ENCODE measurements at regions not wholly inside any gene's neighbourhood (a gene's known extent, or its start where the extent isn't known, plus 50 kb on each side); places are given as distances from the start of the nearest gene placed in this dataset.
"Not testable (repeated sequence)": the region's sequence is repeated elsewhere in the genome, so short reads cannot be mapped to it uniquely, and the experiment has no call there.

- Histone ChIP-seq H3K27ac (no peak overlapping the region), H3K4me2 (no peak overlapping the region), H3K9me3 (no peaks in the 10 kb centered on the region), H3K4me3 (no peak overlapping the region), H3K4me1 (no peaks in the 10 kb centered on the region)
- ChIA-PET POLR2A (no interaction called here), CTCF (no interaction called here)
- WGBS (ENCODE audit: missing lambda C conversion rate): 15% methylated on average over 3 of the region's 3 CpGs
- FAIRE-seq: no peak
- no peak for TF ChIP-seq SREBF2 (IDR thresholded peaks at IDR 0.05)
- TF ChIP-seq TP53 (CRISPR knock-in tag; IDR thresholded peaks at IDR 0.05): no peak
- no peak for TF ChIP-seq ZSCAN20 (CRISPR knock-in tag; IDR thresholded peaks at IDR 0.05)
- TF ChIP-seq JUN (IDR thresholded peaks at IDR 0.05): no peak
- no peak for TF ChIP-seq HOXB13 (CRISPR knock-in tag; IDR thresholded peaks at IDR 0.05; ENCODE audit: low read depth)
- TF ChIP-seq SMC3 (IDR thresholded peaks at IDR 0.05): no peak
- no peak for TF ChIP-seq PHF8 (IDR thresholded peaks at IDR 0.05; ENCODE audit: borderline replicate concordance, low read depth)
- no peak for TF ChIP-seq MAZ (IDR thresholded peaks at IDR 0.05; ENCODE audit: borderline replicate concordance, low read depth, low read length)
- no peak for TF ChIP-seq TFCP2L1 (CRISPR knock-in tag; IDR thresholded peaks at IDR 0.05)
- TF ChIP-seq FOSL2 (IDR thresholded peaks at IDR 0.05): no peak
- TF ChIP-seq FOSL2 (CRISPR knock-in tag; IDR thresholded peaks at IDR 0.05): no peak
- DNase-seq (ENCODE audit: low read depth in 1 of 2, low spot score in 1 of 2): no peak
- ATAC-seq: no peak
Observed at GRCh38 chr21:9780441-9780937, 740.9 kb upstream of the TPTE start.

DNA sequence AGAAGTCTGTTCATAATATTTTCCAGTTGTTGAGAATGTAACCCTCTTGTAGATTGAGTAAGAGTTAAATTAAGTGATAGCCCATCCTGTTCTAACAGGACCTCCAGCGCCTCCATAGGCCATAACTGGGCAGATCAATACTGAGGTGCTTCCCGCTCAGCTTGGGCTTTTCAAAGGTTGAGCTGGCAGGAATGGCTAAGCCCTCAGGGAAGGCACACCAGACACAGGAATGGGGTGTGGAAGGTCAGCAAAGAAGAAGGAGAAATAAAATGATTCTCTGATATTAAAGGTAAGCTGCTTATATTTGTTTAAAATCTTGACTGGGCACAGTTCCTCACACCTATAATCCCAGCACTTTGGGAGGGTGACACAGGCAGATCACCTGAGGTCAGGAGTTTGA is 737.8 kb upstream of the TPTE start:
- H3K4me2 ChIP-seq; H3K4me1 ChIP-seq; H3K4me3 ChIP-seq; ATAC-seq; CTCF ChIA-PET; H3K9me3 ChIP-seq; DNase-seq (ENCODE audit: low read depth in 1 of 2, low spot score in 1 of 2); H3K27ac ChIP-seq; FAIRE-seq; POLR2A ChIA-PET: not testable (repeated sequence)
- 7% methylated on average over 2 of the region's 2 CpGs for WGBS (ENCODE audit: missing lambda C conversion rate)

GRCh38 chr21:9784201-9784600 is 737.2 kb upstream of the TPTE start:
- FAIRE-seq; H3K9me3 ChIP-seq; H3K4me2 ChIP-seq; POLR2A ChIA-PET; DNase-seq (ENCODE audit: low read depth in 1 of 2, low spot score in 1 of 2); H3K4me1 ChIP-seq; ATAC-seq; H3K4me3 ChIP-seq; CTCF ChIA-PET; H3K27ac ChIP-seq: not testable (repeated sequence)
- WGBS (ENCODE audit: missing lambda C conversion rate): 0% methylated on average over 1 of the region's 1 CpG

- H3K27ac ChIP-seq; ATAC-seq; H3K9me3 ChIP-seq; DNase-seq (ENCODE audit: low read depth in 1 of 2, low spot score in 1 of 2); POLR2A ChIA-PET; CTCF ChIA-PET; H3K4me1 ChIP-seq; FAIRE-seq; H3K4me3 ChIP-seq; H3K4me2 ChIP-seq: not testable (repeated sequence)
- WGBS (ENCODE audit: missing lambda C conversion rate): 1% methylated on average over 7 of the region's 7 CpGs
Observed at GRCh38 chr21:9786092-9786491, 735.3 kb upstream of the TPTE start.

DNA sequence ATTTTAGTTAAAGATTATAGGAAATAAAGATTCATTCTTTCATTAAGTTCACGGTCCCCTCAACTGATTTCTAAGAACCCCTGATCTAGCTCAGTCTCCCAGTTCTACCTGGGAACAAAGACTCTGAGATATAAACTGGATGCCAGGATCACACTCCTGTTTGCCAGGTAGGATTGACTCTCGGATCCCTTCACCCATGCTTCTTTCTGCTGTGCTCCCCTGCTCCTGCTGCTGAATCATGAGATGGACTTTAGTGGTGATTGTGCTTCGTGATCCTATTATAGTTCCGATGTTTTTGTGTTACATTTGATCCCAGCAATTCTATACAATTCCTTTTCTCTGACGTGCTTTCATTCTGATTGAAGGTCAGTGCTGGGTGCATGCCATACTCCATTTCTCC is 733.1 kb upstream of the TPTE start:
- FAIRE-seq; POLR2A ChIA-PET; ATAC-seq; H3K27ac ChIP-seq; H3K4me2 ChIP-seq; H3K4me1 ChIP-seq; H3K4me3 ChIP-seq; CTCF ChIA-PET; H3K9me3 ChIP-seq; DNase-seq (ENCODE audit: low read depth in 1 of 2, low spot score in 1 of 2): not testable (repeated sequence)
- WGBS (ENCODE audit: missing lambda C conversion rate): 8% methylated on average over 5 of the region's 5 CpGs

DNA sequence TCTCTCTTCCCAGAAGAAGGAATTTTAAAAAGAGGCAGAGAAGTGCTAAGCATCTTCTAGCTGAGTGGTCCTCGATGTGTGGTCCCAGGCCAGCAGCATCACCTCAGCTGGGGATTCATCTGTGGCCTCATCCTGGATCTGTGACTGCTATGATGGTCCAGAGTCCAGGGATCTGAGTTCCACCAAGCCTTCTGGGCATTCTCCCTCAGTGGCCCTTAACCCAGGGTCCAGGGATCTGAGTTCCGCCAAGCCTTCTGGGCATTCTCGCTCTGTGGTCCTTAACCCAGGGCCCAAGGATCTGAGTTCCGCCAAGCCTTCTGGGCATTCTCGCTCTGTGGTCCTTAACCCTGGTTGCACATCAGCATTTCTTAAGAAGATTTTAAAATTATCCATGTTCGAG is 731.0 kb upstream of the TPTE start:
- H3K4me1 ChIP-seq; H3K4me2 ChIP-seq; ATAC-seq; H3K27ac ChIP-seq; CTCF ChIA-PET; DNase-seq (ENCODE audit: low read depth in 1 of 2, low spot score in 1 of 2); FAIRE-seq; POLR2A ChIA-PET; H3K4me3 ChIP-seq; H3K9me3 ChIP-seq: not testable (repeated sequence)
- 16% methylated on average over 6 of the region's 6 CpGs for WGBS (ENCODE audit: missing lambda C conversion rate)

DNA sequence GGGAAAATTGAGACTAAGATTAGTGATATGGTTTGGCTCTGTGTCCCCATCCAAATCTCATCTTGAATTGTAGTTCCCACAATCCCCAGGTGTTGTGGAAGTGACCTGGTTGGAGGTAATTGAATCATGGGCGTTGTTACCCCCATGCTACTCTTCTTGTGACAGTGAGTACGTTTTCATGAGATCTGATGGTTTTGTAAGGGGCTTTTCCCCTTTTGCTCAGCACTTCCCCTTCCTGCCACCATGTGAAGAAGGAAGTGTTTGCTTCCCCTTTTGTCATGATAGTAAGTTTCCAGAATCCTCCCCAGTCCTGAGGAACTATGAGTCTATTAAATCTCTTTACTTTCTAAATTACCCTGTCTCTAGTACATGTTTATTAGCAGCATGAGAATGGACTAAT is 729.9 kb upstream of the TPTE start:
- WGBS (ENCODE audit: missing lambda C conversion rate): 0% methylated on average over 2 of the region's 2 CpGs
- ATAC-seq; DNase-seq (ENCODE audit: low read depth in 1 of 2, low spot score in 1 of 2); H3K4me2 ChIP-seq; H3K4me3 ChIP-seq; H3K4me1 ChIP-seq; H3K9me3 ChIP-seq; H3K27ac ChIP-seq; CTCF ChIA-PET; FAIRE-seq; POLR2A ChIA-PET: not testable (repeated sequence)

- H3K4me2 ChIP-seq; DNase-seq (ENCODE audit: low read depth in 1 of 2, low spot score in 1 of 2); ATAC-seq; POLR2A ChIA-PET; H3K4me3 ChIP-seq; H3K27ac ChIP-seq; FAIRE-seq; H3K4me1 ChIP-seq; CTCF ChIA-PET; H3K9me3 ChIP-seq: not testable (repeated sequence)
- WGBS (ENCODE audit: missing lambda C conversion rate): 3% methylated on average over 4 of the region's 4 CpGs
Observed at GRCh38 chr21:9795291-9795690, 726.1 kb upstream of the TPTE start.

GRCh38 chr21:9796293-9796692 is 725.1 kb upstream of the TPTE start:
- POLR2A ChIA-PET, ATAC-seq: not testable (repeated sequence)

DNA sequence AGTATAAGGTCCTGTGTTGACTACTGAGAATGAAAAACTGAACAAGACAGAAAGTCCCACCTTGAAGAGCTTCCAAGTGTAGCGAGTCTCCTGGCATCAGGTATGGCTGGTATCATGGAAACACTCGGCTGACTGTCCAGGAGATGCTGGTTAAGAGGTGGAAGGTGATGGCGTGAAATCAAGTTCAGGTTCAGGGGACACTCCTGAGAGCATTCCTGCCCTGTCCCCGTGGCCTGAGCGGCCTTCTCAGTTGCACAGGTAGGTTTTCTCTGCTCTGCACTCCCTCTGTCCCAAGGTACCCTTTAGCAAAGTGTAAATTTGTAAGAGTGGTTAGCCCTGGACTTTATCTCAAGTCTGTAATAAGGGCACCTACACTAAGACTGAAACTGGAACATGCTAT is 713.7 kb upstream of the TPTE start:
- H3K4me3 ChIP-seq; H3K4me2 ChIP-seq; CTCF ChIA-PET; H3K4me1 ChIP-seq; FAIRE-seq; H3K27ac ChIP-seq; DNase-seq (ENCODE audit: low read depth in 1 of 2, low spot score in 1 of 2); H3K9me3 ChIP-seq; ATAC-seq; POLR2A ChIA-PET: not testable (repeated sequence)
- WGBS (ENCODE audit: missing lambda C conversion rate): 0% methylated on average over 3 of the region's 5 CpGs

More at GRCh38 chr21:9796293-9796692, 725.1 kb upstream of the TPTE start:
- H3K9me3 ChIP-seq; FAIRE-seq; H3K4me3 ChIP-seq; H3K4me2 ChIP-seq; CTCF ChIA-PET; H3K4me1 ChIP-seq; H3K27ac ChIP-seq; DNase-seq (ENCODE audit: low read depth in 1 of 2, low spot score in 1 of 2): not testable (repeated sequence)
